BLaER1 (cell line): ENCODE measurements at regions not wholly inside any gene's neighbourhood (a gene's known extent, or its start where the extent isn't known, plus 50 kb on each side); places are given as distances from the start of the nearest gene placed in this dataset.
"Not testable (repeated sequence)": the region's sequence is repeated elsewhere in the genome, so short reads cannot be mapped to it uniquely, and the experiment has no call there.

ENCODE experiments used
- H3K27ac ChIP-seq: shearing (Covaris generic); formaldehyde crosslinking; 2 replicates; pipeline ENCODE4 v1.8.1; 2022
- H3K27me3 ChIP-seq: shearing (Covaris generic); formaldehyde crosslinking; 2 replicates; pipeline ENCODE4 v1.8.1; 2022
- H3K36me3 ChIP-seq: shearing (Covaris generic); formaldehyde crosslinking; 2 replicates; pipeline ENCODE4 v1.8.1; 2022
- H3K4me1 ChIP-seq: shearing (Covaris generic); formaldehyde crosslinking; 2 replicates; pipeline ENCODE4 v1.8.1; 2022
- H3K4me2 ChIP-seq: shearing (Covaris generic); formaldehyde crosslinking; 2 replicates; pipeline ENCODE4 v1.8.1; 2022
- H3K4me3 ChIP-seq: shearing (Covaris generic); formaldehyde crosslinking; 2 replicates; pipeline ENCODE4 v1.8.1; 2022
- H3K9ac ChIP-seq: shearing (Covaris generic); formaldehyde crosslinking; 2 replicates; pipeline ENCODE4 v1.8.1; 2022
- H3K9me3 ChIP-seq: shearing (Covaris generic); formaldehyde crosslinking; 2 replicates; pipeline ENCODE4 v1.8.1; 2022
- H4K20me1 ChIP-seq: shearing (Covaris generic); formaldehyde crosslinking; 2 replicates; pipeline ENCODE4 v1.8.1; 2022
- Cebpa-rat ChIP-seq: shearing (Covaris generic); IDR thresholded peaks from 2 replicates; pipeline ENCODE4 v1.8.1; 2022

GRCh38 chr3:165503825-165504224 lies 307.6 kb upstream of the SLITRK3 start:
- Histone ChIP-seq H3K4me1 (peaks cover 4% of the 10 kb centered on the region; the same call in 1 of the 2 replicates), H3K4me2 (no peak overlapping the region), H3K27ac (no peak overlapping the region), H3K9ac (no peak overlapping the region), H3K9me3 (peaks cover 15% of the 10 kb centered on the region), H3K36me3 (no peaks in the 10 kb centered on the region), H4K20me1 (no peaks in the 10 kb centered on the region), H3K27me3 (no peaks in the 10 kb centered on the region), H3K4me3 (no peak overlapping the region)
- no peak for TF ChIP-seq Cebpa-rat

- H3K4me2 ChIP-seq: no peak overlapping the region
- H3K4me3 ChIP-seq: no peak overlapping the region
- H4K20me1 ChIP-seq: no peaks in the 10 kb centered on the region
- H3K27ac ChIP-seq: no peak overlapping the region
- H3K9me3 ChIP-seq: peaks cover 15% of the 10 kb centered on the region
- peaks cover 4% of the 10 kb centered on the region; the same call in 1 of the 2 replicates for H3K4me1 ChIP-seq
- H3K27me3 ChIP-seq: no peaks in the 10 kb centered on the region
- no peak for TF ChIP-seq Cebpa-rat
- H3K9ac ChIP-seq: no peak overlapping the region
- H3K36me3 ChIP-seq: no peaks in the 10 kb centered on the region
Observed at GRCh38 chr3:165503346-165503745, 307.2 kb upstream of the SLITRK3 start.

GRCh38 chr3:165502707-165503106 lies 306.5 kb upstream of the SLITRK3 start:
- peaks cover 15% of the 10 kb centered on the region for H3K9me3 ChIP-seq
- no peaks in the 10 kb centered on the region for H4K20me1 ChIP-seq
- H3K27me3 ChIP-seq: no peaks in the 10 kb centered on the region
- peaks cover 4% of the 10 kb centered on the region; the same call in 1 of the 2 replicates for H3K4me1 ChIP-seq
- no peak overlapping the region for H3K27ac ChIP-seq
- H3K4me3 ChIP-seq: no peak overlapping the region
- H3K4me2 ChIP-seq: peak overlapping the region; percentile 19; the same call in 1 of the 2 replicates
- no peak overlapping the region for H3K9ac ChIP-seq
- H3K36me3 ChIP-seq: no peaks in the 10 kb centered on the region
- TF ChIP-seq Cebpa-rat: no peak

GRCh38 chr3:165498742-165499141 lies 302.6 kb upstream of the SLITRK3 start:
- not testable (repeated sequence) for H3K36me3 ChIP-seq, H3K4me1 ChIP-seq, H3K9ac ChIP-seq, H4K20me1 ChIP-seq, H3K9me3 ChIP-seq, H3K4me3 ChIP-seq, H3K27ac ChIP-seq, H3K27me3 ChIP-seq, H3K4me2 ChIP-seq

- H3K9me3 ChIP-seq: no peaks in the 10 kb centered on the region
- no peaks in the 10 kb centered on the region for H3K27me3 ChIP-seq
- no peak for TF ChIP-seq Cebpa-rat
- H3K9ac ChIP-seq: no peak overlapping the region
- H4K20me1 ChIP-seq: no peaks in the 10 kb centered on the region
- H3K4me3 ChIP-seq: no peak overlapping the region
- H3K4me1 ChIP-seq: no peaks in the 10 kb centered on the region
- no peaks in the 10 kb centered on the region for H3K36me3 ChIP-seq
- H3K4me2 ChIP-seq: no peak overlapping the region
- H3K27ac ChIP-seq: no peak overlapping the region
Observed at GRCh38 chr3:165491487-165491886, 295.3 kb upstream of the SLITRK3 start.

- Histone ChIP-seq H3K4me2 (no peak overlapping the region), H3K4me1 (no peaks in the 10 kb centered on the region), H4K20me1 (no peaks in the 10 kb centered on the region), H3K9me3 (no peaks in the 10 kb centered on the region), H3K4me3 (no peak overlapping the region), H3K27ac (no peak overlapping the region), H3K9ac (no peak overlapping the region), H3K27me3 (no peaks in the 10 kb centered on the region), H3K36me3 (no peaks in the 10 kb centered on the region)
- no peak for TF ChIP-seq Cebpa-rat
Observed at GRCh38 chr3:165476399-165477060, 280.3 kb upstream of the SLITRK3 start.

GRCh38 chr3:165466856-165467255 lies 270.7 kb upstream of the SLITRK3 start:
- H3K4me1 ChIP-seq: no peaks in the 10 kb centered on the region
- H4K20me1 ChIP-seq: no peaks in the 10 kb centered on the region
- no peak overlapping the region for H3K4me3 ChIP-seq
- H3K9me3 ChIP-seq: no peaks in the 10 kb centered on the region
- H3K9ac ChIP-seq: no peak overlapping the region
- H3K27ac ChIP-seq: no peak overlapping the region
- H3K36me3 ChIP-seq: no peaks in the 10 kb centered on the region
- no peaks in the 10 kb centered on the region for H3K27me3 ChIP-seq
- no peak for TF ChIP-seq Cebpa-rat
- H3K4me2 ChIP-seq: no peak overlapping the region

- H3K36me3 ChIP-seq: no peaks in the 10 kb centered on the region
- H4K20me1 ChIP-seq: no peaks in the 10 kb centered on the region
- no peak overlapping the region for H3K4me2 ChIP-seq
- H3K9me3 ChIP-seq: no peaks in the 10 kb centered on the region
- H3K4me1 ChIP-seq: no peaks in the 10 kb centered on the region
- no peaks in the 10 kb centered on the region for H3K27me3 ChIP-seq
- no peak overlapping the region for H3K9ac ChIP-seq
- H3K27ac ChIP-seq: no peak overlapping the region
- no peak overlapping the region for H3K4me3 ChIP-seq
- no peak for TF ChIP-seq Cebpa-rat
Observed at GRCh38 chr3:165464736-165465135, 268.6 kb upstream of the SLITRK3 start.

- no peak for TF ChIP-seq Cebpa-rat
- H3K9me3 ChIP-seq: no peaks in the 10 kb centered on the region
- no peak overlapping the region for H3K9ac ChIP-seq
- no peak overlapping the region for H3K4me2 ChIP-seq
- H3K27ac ChIP-seq: no peak overlapping the region
- H3K4me3 ChIP-seq: no peak overlapping the region
- H3K4me1 ChIP-seq: no peaks in the 10 kb centered on the region
- H4K20me1 ChIP-seq: no peaks in the 10 kb centered on the region
- H3K27me3 ChIP-seq: no peaks in the 10 kb centered on the region
- H3K36me3 ChIP-seq: no peaks in the 10 kb centered on the region
Observed at GRCh38 chr3:165463531-165463930, 267.3 kb upstream of the SLITRK3 start.

- H3K4me2 ChIP-seq: no peak overlapping the region
- TF ChIP-seq Cebpa-rat: no peak
- no peak overlapping the region for H3K27ac ChIP-seq
- H3K4me3 ChIP-seq: no peak overlapping the region
- H3K9me3 ChIP-seq: no peaks in the 10 kb centered on the region
- H3K4me1 ChIP-seq: no peaks in the 10 kb centered on the region
- H3K36me3 ChIP-seq: no peaks in the 10 kb centered on the region
- no peak overlapping the region for H3K9ac ChIP-seq
- no peaks in the 10 kb centered on the region for H4K20me1 ChIP-seq
- H3K27me3 ChIP-seq: no peaks in the 10 kb centered on the region
Observed at GRCh38 chr3:165462636-165463334, 266.6 kb upstream of the SLITRK3 start.
